CD14-positive monocyte (primary cell): ENCODE measurements at regions not wholly inside any gene's neighbourhood (a gene's known extent, or its start where the extent isn't known, plus 50 kb on each side); places are given as distances from the start of the nearest gene placed in this dataset.

Experiments
- DNase-seq, 3 donors: peaks; one replicate each; pipeline ENCODE4 v3.0.0-alpha.2; 2011 to 2022
- H2AFZ ChIP-seq: 2 replicates; pipeline ENCODE4 v1.6.0; 2012; ENCODE audit warnings: mild to moderate bottlenecking, low read depth, low read length, inconsistent platforms; ENCODE audit not compliant: insufficient read depth, poor library complexity, severe bottlenecking
- H3K27ac ChIP-seq, 2 donors: 1 replicate in 1 of 2; 2 replicates in 1 of 2; pipeline ENCODE4 v1.5.1; 2012 to 2013; ENCODE audit warnings: low read length in 2 of 2, control low read depth in 1 of 2, inconsistent platforms in 1 of 2, low read depth in 1 of 2, mild to moderate bottlenecking in 1 of 2
- H3K27me3 ChIP-seq, 2 donors: one replicate each; pipeline versions ENCODE4 v1.6.0 to v1.6.1; 2011 to 2013; ENCODE audit warnings: low read length in 2 of 2; ENCODE audit not compliant: control insufficient read depth in 2 of 2, insufficient read depth in 2 of 2
- H3K36me3 ChIP-seq, 2 donors: replicated peaks in 1 of 2; 1 replicate in 1 of 2; 2 replicates in 1 of 2; pipeline versions ENCODE4 v1.5.1 to v1.6.1; 2012 to 2013; ENCODE audit warnings: low read length in 2 of 2, control low read depth in 1 of 2, inconsistent platforms in 1 of 2, mild to moderate bottlenecking in 1 of 2; ENCODE audit not compliant: insufficient read depth in 2 of 2, control insufficient read depth in 1 of 2
- H3K4me1 ChIP-seq, 2 donors: 1 replicate in 1 of 2; 2 replicates in 1 of 2; pipeline versions ENCODE4 v1.5.1 to v1.6.1; 2012 to 2013; ENCODE audit warnings: low read length in 2 of 2, control low read depth in 1 of 2, inconsistent platforms in 1 of 2, mild to moderate bottlenecking in 1 of 2, moderate library complexity in 1 of 2; ENCODE audit not compliant: insufficient read depth in 2 of 2, control insufficient read depth in 1 of 2
- H3K4me2 ChIP-seq: replicated peaks from 2 replicates; pipeline ENCODE3; 2012; ENCODE audit warnings: low read length, moderate library complexity, mild to moderate bottlenecking; ENCODE audit not compliant: poor library complexity, severe bottlenecking; ENCODE audit errors: extremely low read depth
- H3K4me3 ChIP-seq, 3 experiments: fragments of 200-600 bp in 1 of 3; sonication (generic) in 1 of 3; replicated peaks in 1 of 3; 1 replicate in 2 of 3; 2 replicates in 1 of 3; pipeline ENCODE4 v1.5.1; 2011 to 2013; ENCODE audit warnings: low read length in 3 of 3, mild to moderate bottlenecking in 3 of 3, control low read depth in 2 of 3, low read depth in 2 of 3, inconsistent platforms in 1 of 3, moderate library complexity in 1 of 3
- H3K79me2 ChIP-seq: 2 replicates; pipeline ENCODE4 v1.6.0; 2012; ENCODE audit warnings: mild to moderate bottlenecking, control low read depth, inconsistent platforms, low read length, moderate library complexity; ENCODE audit not compliant: insufficient read depth
- H3K9ac ChIP-seq: 2 replicates; pipeline ENCODE4 v1.6.0; 2017; ENCODE audit warnings: low read length, mild to moderate bottlenecking; ENCODE audit not compliant: insufficient read depth, poor library complexity, severe bottlenecking
- H3K9me3 ChIP-seq, 2 donors: replicated peaks in 1 of 2; 1 replicate in 1 of 2; 2 replicates in 1 of 2; pipeline versions ENCODE4 v1.5.1 to v1.6.1; 2012 to 2013; ENCODE audit warnings: low read length in 2 of 2, control low read depth in 1 of 2; ENCODE audit not compliant: control insufficient read depth in 1 of 2, insufficient read depth in 1 of 2
- H4K20me1 ChIP-seq: 2 replicates; pipeline ENCODE4 v1.6.0; 2012; ENCODE audit warnings: mild to moderate bottlenecking, low read length, control low read depth, moderate library complexity; ENCODE audit not compliant: insufficient read depth
- H3K27ac Mint-ChIP-seq, 7 donors: one replicate each; pipeline ENCODE4 v1.8.0; 2020; ENCODE audit warnings: mild to moderate bottlenecking in 7 of 7, mixed read lengths in 7 of 7, moderate library complexity in 6 of 7, inconsistent platforms in 2 of 7
- H3K27me3 Mint-ChIP-seq, 3 donors: one replicate each; pipeline ENCODE4 v1.8.0; 2021 to 2022; ENCODE audit warnings: low read depth in 3 of 3, mild to moderate bottlenecking in 3 of 3, mixed read lengths in 3 of 3, moderate library complexity in 3 of 3, inconsistent platforms in 1 of 3
- H3K36me3 Mint-ChIP-seq, 2 donors: one replicate each; pipeline ENCODE4 v1.8.0; 2020; ENCODE audit warnings: mixed read lengths in 2 of 2, inconsistent platforms in 1 of 2, mild to moderate bottlenecking in 1 of 2
- H3K4me1 Mint-ChIP-seq: one replicate; pipeline ENCODE4 v1.8.0; 2020; ENCODE audit warnings: mild to moderate bottlenecking, mixed read lengths
- H3K4me3 Mint-ChIP-seq, 2 donors: one replicate each; pipeline ENCODE4 v1.8.0; 2020; ENCODE audit warnings: mild to moderate bottlenecking in 2 of 2, mixed read lengths in 2 of 2, moderate library complexity in 1 of 2
- H3K9me3 Mint-ChIP-seq, 7 donors: one replicate each; pipeline ENCODE4 v1.8.0; 2020 to 2022; ENCODE audit warnings: mixed read lengths in 7 of 7, mild to moderate bottlenecking in 6 of 7, moderate library complexity in 6 of 7, inconsistent platforms in 2 of 7
- WGBS: methylation state at CpG from one replicate; pipeline ENCODE4 v1.1.5; 2013; ENCODE audit warnings: missing lambda C conversion rate; ENCODE audit not compliant: insufficient coverage; 5-methylcytosine and 5-hydroxymethylcytosine counted together
- intact Hi-C, 2 donors: fragments of 100-400 bp; cut with micrococcal nuclease; formaldehyde crosslinking; loops; one replicate each; pipeline versions ENCODE4 v1.15.0 to v1.15.1; 2023
- TF ChIP-seq, protein P1 (sequence below): fragments of 200-600 bp; IDR thresholded peaks from one replicate; pipeline ENCODE4 v1.8.0; 2022; ENCODE audit warnings: antibody characterized with exemption, mild to moderate bottlenecking

DNA sequence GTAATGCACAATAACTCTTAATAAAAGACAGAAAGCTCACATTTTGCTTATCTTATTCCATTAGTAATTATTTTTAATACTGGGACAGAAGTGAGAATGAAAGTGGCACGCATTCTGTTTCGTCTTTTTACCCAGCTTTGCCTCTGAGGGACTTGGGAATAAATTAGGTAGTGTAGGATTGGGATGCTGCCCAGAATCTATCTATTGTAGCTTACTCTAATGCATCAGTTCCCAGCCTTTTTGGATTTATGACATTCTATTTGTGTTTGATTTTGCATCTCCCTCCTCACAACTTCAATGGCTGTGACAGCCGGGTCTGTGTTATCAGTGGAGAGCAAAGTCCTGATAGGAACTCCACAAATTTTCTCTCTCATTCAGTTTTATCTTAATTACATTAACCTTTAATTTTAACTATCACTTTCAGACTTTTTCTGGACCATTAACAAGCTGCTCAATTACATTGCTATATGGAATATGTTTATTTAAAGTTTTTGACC, 62.9 kb upstream of the TULP4 start:
- Histone ChIP-seq H3K4me2 (no peak overlapping the region), H3K79me2 (no peaks in the 10 kb centered on the region), H3K4me1 (no peaks in the 10 kb centered on the region), H3K27ac (no peak overlapping the region), H4K20me1 (no peaks in the 10 kb centered on the region), H3K36me3 (no peaks in the 10 kb centered on the region), H3K4me3 (no peak overlapping the region), H3K9ac (no peak overlapping the region), H3K9me3 (no peaks in the 10 kb centered on the region), H3K27me3 (no peaks in the 10 kb centered on the region), H2AFZ (no peak overlapping the region)
- TF ChIP-seq, protein P1, sequence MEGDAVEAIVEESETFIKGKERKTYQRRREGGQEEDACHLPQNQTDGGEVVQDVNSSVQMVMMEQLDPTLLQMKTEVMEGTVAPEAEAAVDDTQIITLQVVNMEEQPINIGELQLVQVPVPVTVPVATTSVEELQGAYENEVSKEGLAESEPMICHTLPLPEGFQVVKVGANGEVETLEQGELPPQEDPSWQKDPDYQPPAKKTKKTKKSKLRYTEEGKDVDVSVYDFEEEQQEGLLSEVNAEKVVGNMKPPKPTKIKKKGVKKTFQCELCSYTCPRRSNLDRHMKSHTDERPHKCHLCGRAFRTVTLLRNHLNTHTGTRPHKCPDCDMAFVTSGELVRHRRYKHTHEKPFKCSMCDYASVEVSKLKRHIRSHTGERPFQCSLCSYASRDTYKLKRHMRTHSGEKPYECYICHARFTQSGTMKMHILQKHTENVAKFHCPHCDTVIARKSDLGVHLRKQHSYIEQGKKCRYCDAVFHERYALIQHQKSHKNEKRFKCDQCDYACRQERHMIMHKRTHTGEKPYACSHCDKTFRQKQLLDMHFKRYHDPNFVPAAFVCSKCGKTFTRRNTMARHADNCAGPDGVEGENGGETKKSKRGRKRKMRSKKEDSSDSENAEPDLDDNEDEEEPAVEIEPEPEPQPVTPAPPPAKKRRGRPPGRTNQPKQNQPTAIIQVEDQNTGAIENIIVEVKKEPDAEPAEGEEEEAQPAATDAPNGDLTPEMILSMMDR, result no peak
- Mint-ChIP-seq H3K27me3 (no peaks in the 10 kb centered on the region), H3K36me3 (peaks cover 0 to 12% of the 10 kb centered on the region in 2 donors), H3K4me1 (no peaks in the 10 kb centered on the region), H3K27ac (no peak overlapping the region), H3K4me3 (no peak overlapping the region), H3K9me3 (peaks cover 0 to 1% (median 0%) of the 10 kb centered on the region in 7 donors)
- no peak for DNase-seq
- intact Hi-C loops, result no loop called here
- WGBS, result no CpG with 5 or more reads among the region's 3 CpGs

DNA sequence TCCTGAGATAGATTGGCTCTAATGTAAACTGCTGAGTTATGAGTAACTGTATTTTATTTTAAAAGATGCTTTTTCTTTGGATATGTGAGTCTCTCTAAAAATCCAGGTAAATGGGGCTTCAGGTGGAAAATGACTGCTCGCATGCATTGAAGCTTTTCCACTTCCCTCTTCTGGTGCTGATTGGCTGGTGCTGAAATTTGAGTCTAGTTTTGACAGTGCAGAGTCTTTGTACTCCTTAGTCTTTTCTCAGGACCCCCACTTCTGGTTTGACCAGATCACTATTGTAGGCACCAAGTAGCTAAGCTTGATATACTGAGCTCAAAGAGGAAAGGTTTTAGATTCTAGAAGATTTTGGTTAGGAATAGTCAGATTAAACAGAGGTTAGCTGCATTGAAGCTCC, 60.7 kb upstream of the TULP4 start:
- Histone ChIP-seq H3K9ac (no peak overlapping the region), H3K4me1 (no peaks in the 10 kb centered on the region), H3K9me3 (no peaks in the 10 kb centered on the region), H3K4me2 (no peak overlapping the region), H3K27ac (no peak overlapping the region), H4K20me1 (peaks cover 4% of the 10 kb centered on the region), H3K4me3 (no peak overlapping the region), H3K27me3 (no peaks in the 10 kb centered on the region), H2AFZ (no peak overlapping the region), H3K79me2 (no peaks in the 10 kb centered on the region), H3K36me3 (no peaks in the 10 kb centered on the region)
- Mint-ChIP-seq H3K36me3 (peaks cover 0 to 7% of the 10 kb centered on the region in 2 donors), H3K4me1 (peaks cover 2% of the 10 kb centered on the region), H3K4me3 (no peak overlapping the region), H3K27ac (no peak overlapping the region), H3K9me3 (no peaks in the 10 kb centered on the region), H3K27me3 (no peaks in the 10 kb centered on the region)
- no peak for DNase-seq
- intact Hi-C loops, result no loop called here
- WGBS, result no CpG with 5 or more reads among the region's 1 CpG
- TF ChIP-seq, protein P1, result no peak
